Posterior cingulate gyrus (tissue), 11 donors: ENCODE measurements at regions not wholly inside any gene's neighbourhood (a gene's known extent, or its start where the extent isn't known, plus 50 kb on each side); places are given as distances from the start of the nearest gene placed in this dataset.
"Not testable (repeated sequence)": the region's sequence is repeated elsewhere in the genome, so short reads cannot be mapped to it uniquely, and the experiment has no call there.

Experiments
- DNase-seq, 10 donors: peaks; one replicate each; pipeline versions ENCODE4 v3.0.0 to v3.0.0-alpha.2; 2020 to 2021; ENCODE audit warnings: mixed read lengths in 3 of 10
- intact Hi-C: fragments of 100-400 bp; cut with DNase I; formaldehyde crosslinking; loops from one replicate; pipeline ENCODE4 v1.15.1; 2023

DNA sequence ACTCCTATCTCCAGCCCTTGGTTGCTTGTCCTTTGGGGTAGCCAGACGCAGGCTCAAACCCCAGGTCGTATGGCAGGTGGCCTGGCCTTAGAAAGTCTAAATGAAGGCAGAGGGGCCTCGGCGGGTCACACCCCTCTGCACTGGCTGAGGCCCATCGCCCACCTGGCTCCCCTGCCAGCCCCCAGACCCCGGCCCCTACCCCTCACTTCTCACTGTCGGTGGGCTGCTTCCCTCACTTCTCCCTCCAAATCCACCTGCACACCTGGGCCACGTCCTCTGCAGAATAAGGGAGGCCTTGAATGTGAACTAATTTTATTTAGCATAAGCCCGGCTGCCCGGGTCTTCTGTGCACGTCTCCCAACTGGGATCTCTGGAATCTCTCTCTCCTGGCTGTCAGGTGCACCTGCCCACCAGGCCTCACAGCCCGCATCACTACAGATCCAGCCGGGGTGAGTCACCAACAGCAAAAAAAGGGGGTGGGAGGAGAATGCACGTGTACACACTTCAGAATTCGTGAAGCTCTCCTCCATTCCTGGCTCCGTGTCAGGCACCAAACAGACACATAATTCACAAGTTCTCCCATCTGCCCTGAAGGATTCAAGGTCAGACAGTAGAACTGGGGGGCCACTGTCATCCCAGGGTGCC is 107.5 kb upstream of the SIM2 start:
- DNase-seq = no peak
- intact Hi-C loops = no loop called here

GRCh38 chr21:36596174-36596573 is 102.7 kb upstream of the SIM2 start:
- intact Hi-C loops = no loop called here

GRCh38 chr21:36601362-36601761 is 97.6 kb upstream of the SIM2 start:
- DNase-seq = no peak
- intact Hi-C loops = no loop called here

More at GRCh38 chr21:36596174-36596573, 102.7 kb upstream of the SIM2 start:
- DNase-seq = no peak

GRCh38 chr21:36602735-36603134 is 96.2 kb upstream of the SIM2 start:
- intact Hi-C loops = no loop called here
- no peak for DNase-seq

GRCh38 chr21:36603221-36603620 is 95.7 kb upstream of the SIM2 start:
- no peak for DNase-seq
- intact Hi-C loops = no loop called here

DNA sequence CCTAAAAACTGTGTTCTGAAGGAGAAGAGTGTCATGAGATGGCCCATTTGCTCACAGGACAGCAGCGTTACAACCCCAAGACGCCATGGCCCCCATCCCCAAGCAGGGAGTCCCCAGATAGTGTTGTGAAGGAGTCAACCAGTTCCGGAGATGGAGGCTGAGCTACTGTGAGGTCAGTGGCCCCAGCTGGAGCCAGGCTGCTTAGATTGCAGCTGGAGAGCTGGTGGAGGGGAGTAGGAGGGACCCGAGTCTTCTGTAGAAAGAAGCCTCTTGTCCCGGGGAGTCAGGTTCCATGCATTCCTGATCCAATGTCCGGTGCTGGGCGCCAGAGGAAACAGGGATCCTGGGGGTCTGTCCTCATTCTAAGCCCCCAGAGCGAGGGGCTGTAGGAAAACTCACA is 93.5 kb upstream of the SIM2 start:
- DNase-seq = no peak
- intact Hi-C loops = no loop called here

- peak in 1 of 10 donors; percentile 15 for DNase-seq
- intact Hi-C loops = no loop called here
Observed at GRCh38 chr21:36606287-36606982, 92.5 kb upstream of the SIM2 start.

DNA sequence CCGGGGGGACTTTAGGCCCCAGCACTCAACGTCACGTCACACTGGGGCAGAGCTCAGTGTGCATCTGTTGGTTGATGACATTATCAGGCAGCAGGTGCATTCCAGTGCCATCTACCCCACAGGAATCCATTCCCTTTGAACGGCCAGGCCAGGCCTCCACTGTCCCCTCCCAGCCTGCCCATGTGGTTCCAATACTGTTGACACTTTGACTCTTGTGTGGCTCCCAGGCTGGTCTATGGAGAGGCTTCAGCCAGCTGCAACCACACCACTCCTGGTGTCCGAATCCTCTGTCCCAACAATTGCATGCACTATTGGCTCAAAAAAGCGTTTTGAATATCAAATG is 92.0 kb upstream of the SIM2 start:
- no peak for DNase-seq
- intact Hi-C loops = no loop called here

- intact Hi-C loops = no loop called here
- no peak for DNase-seq
Observed at GRCh38 chr21:36608041-36608896, 90.6 kb upstream of the SIM2 start.

DNA sequence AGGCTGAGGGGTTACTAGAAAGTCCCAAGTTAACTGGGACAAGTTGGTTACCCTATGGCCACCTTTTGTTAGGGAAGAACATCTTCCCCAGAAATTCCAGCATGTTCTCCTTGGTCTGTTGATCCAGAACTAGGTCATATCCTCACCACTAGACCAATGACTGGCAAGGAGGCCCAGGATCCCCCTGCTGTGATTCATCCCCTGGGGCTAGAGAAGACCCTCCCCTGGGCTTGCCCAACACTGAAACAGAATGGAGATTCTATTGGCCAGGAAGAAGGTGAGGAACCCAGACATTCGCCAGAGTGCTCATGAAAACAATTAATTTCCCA is 90.1 kb upstream of the SIM2 start:
- intact Hi-C loops = no loop called here
- DNase-seq = no peak

GRCh38 chr21:36609654-36610053 is 89.3 kb upstream of the SIM2 start:
- no peak for DNase-seq
- intact Hi-C loops = no loop called here

GRCh38 chr21:36610201-36610600 is 88.7 kb upstream of the SIM2 start:
- intact Hi-C loops = no loop called here
- no peak for DNase-seq

DNA sequence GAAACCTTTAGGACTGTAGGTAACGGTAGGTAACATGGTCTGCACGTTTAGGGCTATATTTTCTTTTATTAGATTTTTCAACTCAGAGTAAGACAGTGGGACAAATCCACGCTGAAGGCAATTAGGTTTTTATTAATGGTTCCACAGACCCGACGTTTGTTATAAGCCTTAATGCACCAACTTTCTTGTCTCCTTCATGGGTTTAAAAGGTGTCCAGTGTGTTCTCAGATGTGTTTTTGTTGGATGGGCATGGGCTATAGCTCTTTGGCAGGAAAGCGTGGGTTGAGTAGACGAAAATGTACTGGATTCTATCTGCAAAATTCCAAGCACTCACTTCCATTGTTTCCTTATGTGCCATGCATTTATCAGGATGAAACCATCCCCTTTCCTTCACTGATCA is 88.0 kb upstream of the SIM2 start:
- DNase-seq = no peak
- intact Hi-C loops = no loop called here

GRCh38 chr21:36611379-36611778 is 87.5 kb upstream of the SIM2 start:
- DNase-seq = no peak
- intact Hi-C loops = no loop called here

- intact Hi-C loops = no loop called here
- DNase-seq = no peak
Observed at GRCh38 chr21:36613059-36613458, 85.9 kb upstream of the SIM2 start.

DNA sequence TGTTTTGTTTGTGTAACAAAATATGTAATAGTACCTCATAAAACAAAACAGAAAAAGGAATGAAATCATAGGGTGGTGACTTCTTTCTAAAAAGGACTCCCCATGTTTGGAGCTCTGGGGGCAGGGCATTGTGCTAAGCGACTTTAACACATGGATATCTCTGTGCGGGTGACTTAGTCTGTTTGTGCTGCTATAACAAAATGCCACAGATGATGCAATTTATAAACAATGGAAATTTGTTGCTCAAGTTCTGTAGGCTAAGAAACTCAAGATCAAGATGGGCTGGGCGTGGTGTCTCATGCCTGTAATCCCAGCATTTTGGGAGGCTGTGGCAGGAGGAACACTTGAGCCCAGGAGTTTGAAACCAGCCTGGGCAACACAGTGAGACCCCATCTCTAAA is 85.4 kb upstream of the SIM2 start:
- intact Hi-C loops = no loop called here

DNA sequence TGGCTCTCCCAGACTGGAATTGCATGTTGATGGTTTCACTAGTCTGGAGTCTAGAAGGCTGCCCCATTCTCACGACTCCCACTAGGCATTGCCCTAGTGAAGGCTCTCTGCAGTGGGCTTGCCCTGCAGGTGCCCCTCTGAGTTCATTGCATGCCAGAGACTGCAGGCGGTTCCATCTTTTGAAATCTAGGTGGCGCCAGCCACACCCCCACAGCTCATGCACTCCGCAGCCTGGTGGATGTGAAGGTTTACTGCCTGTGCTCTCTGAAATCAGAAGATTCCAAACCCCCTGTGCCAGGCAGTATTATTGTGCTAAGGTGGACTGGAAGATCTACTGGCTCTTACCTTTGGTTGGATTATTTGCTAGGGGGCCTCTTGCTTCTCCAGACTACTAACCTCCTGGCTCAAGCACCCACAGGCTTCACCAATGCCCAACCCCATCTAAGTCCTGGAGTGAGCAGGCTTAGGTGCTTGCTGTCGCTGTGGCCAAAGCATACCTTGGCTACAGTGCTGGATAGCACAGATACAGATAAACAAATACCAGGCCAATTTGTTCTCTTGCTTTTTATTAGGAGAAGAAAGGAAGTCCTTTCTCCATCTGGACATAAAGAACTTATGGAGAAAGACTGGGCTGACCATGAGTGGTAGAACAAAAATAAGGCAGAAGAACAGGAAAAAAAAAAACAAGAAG is 83.5 kb upstream of the SIM2 start:
- intact Hi-C loops = no loop called here
- no peak for DNase-seq

More for the DNA sequence above, 85.4 kb upstream of the SIM2 start:
- DNase-seq = no peak

- intact Hi-C loops, DNase-seq: not testable (repeated sequence)
Observed at GRCh38 chr21:36616773-36617172, 82.1 kb upstream of the SIM2 start.

DNA sequence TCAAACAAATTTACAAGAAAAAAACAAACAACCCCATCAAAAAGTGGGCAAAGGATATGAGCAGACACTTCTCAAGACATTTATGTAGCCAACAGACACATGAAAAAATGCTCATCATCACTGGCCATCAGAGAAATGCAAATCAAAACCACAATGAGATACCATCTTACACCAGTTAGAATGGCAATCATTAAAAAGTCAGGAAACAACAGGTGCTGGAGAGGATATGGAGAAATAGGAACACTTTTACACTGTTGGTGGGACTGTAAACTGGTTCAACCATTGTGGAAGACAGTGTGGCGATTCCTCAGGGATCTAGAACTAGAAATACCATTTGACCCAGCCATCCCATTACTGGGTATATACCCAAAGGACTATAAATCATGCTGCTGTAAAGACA is 77.1 kb upstream of the SIM2 start:
- DNase-seq, intact Hi-C loops: not testable (repeated sequence)

GRCh38 chr21:36624105-36624504 is 74.8 kb upstream of the SIM2 start:
- DNase-seq = no peak
- intact Hi-C loops = no loop called here

- no peak for DNase-seq
- intact Hi-C loops = no loop called here
Observed at GRCh38 chr21:36626791-36627190, 72.1 kb upstream of the SIM2 start.
